ENCODE measurements at regions not wholly inside any gene's neighbourhood (a gene's known extent, or its start where the extent isn't known, plus 50 kb on each side); places are given as distances from the start of the nearest gene placed in this dataset.

- Mint-ChIP-seq H3K27me3 (ENCODE audit: unreplicated experiment) (no peaks in the 10 kb centered on the region), H3K4me3 (ENCODE audit: unreplicated experiment) (no peak overlapping the region), H3K9me3 (ENCODE audit: unreplicated experiment) (no peaks in the 10 kb centered on the region), H3K4me1 (ENCODE audit: unreplicated experiment) (no peaks in the 10 kb centered on the region), H3K27ac (ENCODE audit: unreplicated experiment) (no peak overlapping the region), H3K36me3 (ENCODE audit: low read depth, unreplicated experiment) (no peaks in the 10 kb centered on the region)
- no peak for TF ChIP-seq CTCF (IDR thresholded peaks at IDR 0.05; ENCODE audit: unreplicated experiment)
- no peak for DNase-seq (ENCODE audit: low spot score)
Observed at GRCh38 chr14:25759920-25760655, 710.1 kb upstream of the STXBP6 start.

- Mint-ChIP-seq H3K4me3 (ENCODE audit: unreplicated experiment) (no peak overlapping the region), H3K4me1 (ENCODE audit: unreplicated experiment) (no peaks in the 10 kb centered on the region), H3K36me3 (ENCODE audit: low read depth, unreplicated experiment) (no peaks in the 10 kb centered on the region), H3K27ac (ENCODE audit: unreplicated experiment) (no peak overlapping the region), H3K9me3 (ENCODE audit: unreplicated experiment) (no peaks in the 10 kb centered on the region), H3K27me3 (ENCODE audit: unreplicated experiment) (no peaks in the 10 kb centered on the region)
- DNase-seq (ENCODE audit: low spot score), result no peak
- no peak for TF ChIP-seq CTCF (IDR thresholded peaks at IDR 0.05; ENCODE audit: unreplicated experiment)
Observed at GRCh38 chr14:25759256-25759655, 709.3 kb upstream of the STXBP6 start.

DNA sequence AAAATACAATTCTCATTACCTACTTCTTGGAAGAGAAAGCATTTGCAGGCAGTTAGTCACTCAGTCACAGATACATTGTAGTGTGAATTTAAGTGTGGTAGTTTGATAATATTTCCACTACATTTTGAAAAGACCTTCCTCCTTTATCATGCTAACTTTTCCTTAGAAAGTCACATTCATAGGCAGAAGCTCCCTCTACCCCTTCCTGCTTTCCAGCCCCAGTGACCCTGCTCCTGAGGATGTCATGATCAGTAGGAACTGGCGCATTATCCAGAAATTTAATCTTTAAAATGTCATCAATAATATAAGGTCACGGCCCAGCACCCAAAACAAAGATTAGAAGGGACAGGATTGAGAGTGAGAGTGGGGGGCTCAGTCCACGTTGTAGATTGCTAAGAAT, 707.4 kb upstream of the STXBP6 start:
- Mint-ChIP-seq H3K27me3 (ENCODE audit: unreplicated experiment) (no peaks in the 10 kb centered on the region), H3K27ac (ENCODE audit: unreplicated experiment) (no peak overlapping the region), H3K36me3 (ENCODE audit: low read depth, unreplicated experiment) (no peaks in the 10 kb centered on the region), H3K9me3 (ENCODE audit: unreplicated experiment) (no peaks in the 10 kb centered on the region), H3K4me3 (ENCODE audit: unreplicated experiment) (no peak overlapping the region), H3K4me1 (ENCODE audit: unreplicated experiment) (no peaks in the 10 kb centered on the region)
- DNase-seq (ENCODE audit: low spot score), result no peak
- TF ChIP-seq CTCF (IDR thresholded peaks at IDR 0.05; ENCODE audit: unreplicated experiment), result no peak

DNA sequence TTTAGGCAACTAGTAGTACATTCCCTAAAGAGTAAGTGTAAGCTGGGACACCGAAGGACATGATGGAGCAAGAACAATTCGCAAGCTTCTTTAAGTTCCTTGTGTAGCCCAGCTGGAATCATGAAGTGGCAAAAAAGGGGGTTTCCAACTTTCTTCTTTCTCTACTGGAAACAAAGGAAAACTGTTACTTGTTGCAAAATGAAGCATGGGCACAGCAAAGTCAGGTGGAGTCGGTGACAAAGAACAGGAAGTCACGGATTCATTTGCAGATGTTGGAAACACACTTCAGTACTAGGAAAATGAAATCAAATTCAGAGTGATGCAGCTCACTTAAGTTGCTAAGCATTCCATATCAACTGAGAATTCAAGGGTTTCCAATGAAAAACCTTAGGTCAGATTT, 706.9 kb upstream of the STXBP6 start:
- DNase-seq (ENCODE audit: low spot score), result no peak
- no peak overlapping the region for H3K27ac Mint-ChIP-seq (ENCODE audit: unreplicated experiment)
- no peaks in the 10 kb centered on the region for H3K4me1 Mint-ChIP-seq (ENCODE audit: unreplicated experiment)
- H3K27me3 Mint-ChIP-seq (ENCODE audit: unreplicated experiment), result no peaks in the 10 kb centered on the region
- H3K36me3 Mint-ChIP-seq (ENCODE audit: low read depth, unreplicated experiment), result no peaks in the 10 kb centered on the region
- H3K9me3 Mint-ChIP-seq (ENCODE audit: unreplicated experiment), result no peaks in the 10 kb centered on the region
- no peak overlapping the region for H3K4me3 Mint-ChIP-seq (ENCODE audit: unreplicated experiment)
- no peak for TF ChIP-seq CTCF (IDR thresholded peaks at IDR 0.05; ENCODE audit: unreplicated experiment)

- Mint-ChIP-seq H3K36me3 (ENCODE audit: low read depth, unreplicated experiment) (no peaks in the 10 kb centered on the region), H3K27ac (ENCODE audit: unreplicated experiment) (no peak overlapping the region), H3K4me1 (ENCODE audit: unreplicated experiment) (no peaks in the 10 kb centered on the region), H3K4me3 (ENCODE audit: unreplicated experiment) (no peak overlapping the region), H3K27me3 (ENCODE audit: unreplicated experiment) (no peaks in the 10 kb centered on the region), H3K9me3 (ENCODE audit: unreplicated experiment) (no peaks in the 10 kb centered on the region)
- DNase-seq (ENCODE audit: low spot score), result no peak
- TF ChIP-seq CTCF (IDR thresholded peaks at IDR 0.05; ENCODE audit: unreplicated experiment), result no peak
Observed at GRCh38 chr14:25753130-25753529, 703.2 kb upstream of the STXBP6 start.

Data from endothelial cell (in vitro differentiated cells).